Skeletal muscle cell (primary cell): ENCODE measurements at regions not wholly inside any gene's neighbourhood (a gene's known extent, or its start where the extent isn't known, plus 50 kb on each side); places are given as distances from the start of the nearest gene placed in this dataset.
"Not testable (repeated sequence)": the region's sequence is repeated elsewhere in the genome, so short reads cannot be mapped to it uniquely, and the experiment has no call there.

Experiments used
- DNase-seq: peaks from one replicate; pipeline ENCODE4 v3.0.0-alpha.2; 2010; ENCODE audit warnings: low read depth
- H3K4me3 ChIP-seq: 2 replicates; pipeline ENCODE4 v1.5.1; 2011; ENCODE audit warnings: low read depth, mild to moderate bottlenecking, control low read depth, low read length, moderate library complexity

DNA sequence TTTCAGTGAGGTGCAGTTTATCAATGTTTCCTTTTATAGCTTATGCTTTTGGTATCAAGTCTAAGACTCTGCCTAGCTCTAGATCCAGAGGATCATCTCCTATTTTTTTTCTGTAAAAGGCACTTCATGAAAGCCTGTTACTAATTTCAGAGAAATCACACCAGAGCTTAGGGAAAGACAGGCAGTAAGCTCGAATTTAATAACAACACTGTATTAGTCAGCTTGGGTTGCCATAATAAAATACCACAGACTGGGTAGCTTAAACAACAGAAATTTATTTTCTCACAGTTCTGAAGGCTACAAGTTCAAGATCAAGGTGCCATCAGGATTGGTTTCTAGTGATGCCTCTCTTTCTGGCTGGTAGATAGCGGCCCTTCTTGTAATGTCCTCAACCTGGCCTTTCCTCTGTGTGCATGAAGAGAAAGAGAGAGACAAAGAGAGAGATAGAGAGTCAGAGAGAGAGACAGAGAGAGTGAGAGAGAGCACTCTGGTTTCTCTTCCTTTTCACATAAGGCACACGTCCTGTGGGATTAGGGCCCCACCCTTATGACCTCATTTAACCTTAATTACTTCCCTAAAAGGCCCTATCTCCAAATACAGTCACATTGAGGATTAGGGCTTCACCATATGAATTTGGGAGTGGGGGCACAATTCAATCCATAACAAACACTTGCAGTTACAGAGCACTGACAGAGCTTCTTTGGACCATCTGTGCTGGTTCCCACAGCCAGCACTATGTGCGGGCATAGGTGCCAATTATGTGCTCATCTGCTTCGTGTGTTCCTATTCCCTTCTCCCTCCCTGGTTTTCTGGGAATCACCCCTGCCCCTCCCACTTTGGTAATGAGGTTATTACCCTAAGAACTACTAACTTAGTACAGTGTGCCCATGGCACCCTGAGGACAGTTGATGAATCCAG lies 114.8 kb upstream of the MED14 start:
- no peak for DNase-seq
- H3K4me3 ChIP-seq, result no peak overlapping the region

DNA sequence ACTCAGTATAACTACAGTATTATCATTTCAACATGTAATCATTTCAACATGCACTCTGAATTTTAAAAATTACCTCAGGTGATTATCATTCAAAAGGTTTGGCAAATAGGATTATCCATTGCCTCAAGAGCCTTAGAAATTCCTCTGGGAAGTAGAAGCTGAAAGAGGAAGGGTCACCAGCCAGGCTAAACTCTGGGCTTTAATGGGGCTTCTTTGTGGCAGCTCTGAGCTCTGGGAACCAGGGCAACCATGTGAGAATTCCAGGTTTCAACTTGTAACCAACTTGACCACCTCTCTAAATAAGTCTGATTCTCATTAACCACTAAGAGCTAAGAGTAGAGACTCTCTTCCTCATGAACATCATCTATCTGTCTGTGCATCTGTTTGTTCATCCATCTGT lies 117.2 kb upstream of the MED14 start:
- H3K4me3 ChIP-seq, result no peak overlapping the region
- no peak for DNase-seq

DNA sequence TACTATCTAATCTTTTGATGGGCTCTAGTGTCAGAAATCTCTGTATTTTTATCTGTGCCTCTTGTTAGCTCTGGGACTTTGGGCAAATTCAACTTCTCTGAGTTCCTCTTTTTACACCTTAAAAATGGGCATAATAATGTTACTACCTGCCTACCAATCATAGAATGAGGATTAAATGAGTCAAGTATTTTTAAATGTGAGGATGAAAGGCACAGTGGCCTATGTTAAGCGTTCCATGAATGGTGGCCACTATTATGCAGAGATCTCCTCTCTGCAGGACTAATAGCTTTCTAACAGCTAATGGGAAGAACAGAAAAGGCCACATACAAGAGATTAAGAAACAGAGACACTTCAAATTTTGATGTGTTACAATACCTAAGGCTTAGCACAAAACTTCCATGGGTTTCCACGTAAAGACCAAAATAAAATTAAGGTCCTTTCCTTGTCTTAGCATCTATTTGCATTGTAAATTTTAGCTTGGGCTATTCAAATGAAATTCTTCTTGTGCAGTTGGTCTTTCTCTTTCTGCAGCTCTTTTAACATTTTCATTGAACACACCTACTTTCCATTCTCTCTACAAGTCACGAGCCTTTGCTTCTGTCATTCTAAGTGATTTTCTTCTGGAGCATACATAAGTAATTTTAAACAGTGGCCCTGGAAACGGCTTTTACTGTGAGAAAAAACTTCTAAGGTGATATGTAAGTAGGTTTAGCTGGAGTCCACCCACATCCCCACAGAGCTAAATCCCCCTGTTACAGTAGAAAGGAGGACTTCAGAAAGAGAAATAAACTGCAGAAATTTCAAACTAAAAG lies 117.9 kb upstream of the MED14 start:
- H3K4me3 ChIP-seq, result no peak overlapping the region
- no peak for DNase-seq

DNA sequence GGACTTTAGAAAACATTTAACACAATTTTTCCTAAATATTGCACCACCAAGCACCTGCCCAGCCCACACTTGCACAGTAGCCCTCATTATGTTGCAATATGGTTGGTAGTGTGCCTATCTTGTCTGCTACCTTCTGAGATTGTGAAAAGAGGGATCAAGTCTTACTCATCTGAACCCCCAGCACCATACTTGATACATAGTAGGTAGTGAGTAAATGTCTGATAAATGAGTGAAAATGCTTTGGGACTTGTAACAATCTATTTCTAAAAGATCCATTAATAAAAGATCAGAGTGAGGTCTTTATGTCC lies 118.4 kb upstream of the MED14 start:
- DNase-seq, result no peak
- H3K4me3 ChIP-seq, result no peak overlapping the region

DNA sequence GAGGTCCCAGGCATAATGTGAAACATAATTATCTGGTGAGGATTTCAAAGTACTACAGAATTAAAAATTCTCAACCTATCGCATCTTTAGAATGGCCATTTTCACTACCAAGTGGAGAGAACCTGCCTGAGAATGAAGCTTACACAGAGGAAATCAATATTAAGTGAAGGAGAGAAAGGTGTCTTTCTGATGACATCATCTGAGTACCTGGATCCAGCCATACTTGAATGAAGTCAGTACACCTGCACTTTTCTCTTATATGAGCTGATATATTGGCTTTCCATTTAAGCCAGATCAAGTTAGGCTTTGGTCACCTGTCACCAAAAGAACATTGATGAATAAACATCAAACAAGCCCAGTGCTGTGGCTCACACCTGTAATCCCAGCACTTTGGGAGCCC lies 118.9 kb upstream of the MED14 start:
- no peak for DNase-seq
- H3K4me3 ChIP-seq, result no peak overlapping the region

DNA sequence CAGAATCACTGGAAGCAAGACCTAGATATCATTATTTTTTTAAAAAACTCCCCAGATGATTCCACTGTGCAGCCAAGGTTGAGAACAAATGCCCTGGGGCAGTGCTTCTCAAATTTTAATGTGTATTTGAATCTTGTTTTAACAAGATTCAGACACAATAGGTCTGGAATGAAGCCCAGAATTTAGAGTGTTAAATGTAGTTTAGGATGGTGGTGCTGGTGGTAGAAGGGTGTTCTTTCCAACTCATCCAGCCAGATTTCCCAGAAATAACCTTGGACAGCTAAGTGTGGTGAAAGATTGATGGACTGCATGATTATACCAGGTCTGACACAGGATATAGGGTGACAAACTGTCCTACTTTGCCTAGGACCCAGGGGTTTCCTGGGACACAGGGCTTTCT lies 120.1 kb upstream of the MED14 start:
- no peak overlapping the region for H3K4me3 ChIP-seq
- no peak for DNase-seq

DNA sequence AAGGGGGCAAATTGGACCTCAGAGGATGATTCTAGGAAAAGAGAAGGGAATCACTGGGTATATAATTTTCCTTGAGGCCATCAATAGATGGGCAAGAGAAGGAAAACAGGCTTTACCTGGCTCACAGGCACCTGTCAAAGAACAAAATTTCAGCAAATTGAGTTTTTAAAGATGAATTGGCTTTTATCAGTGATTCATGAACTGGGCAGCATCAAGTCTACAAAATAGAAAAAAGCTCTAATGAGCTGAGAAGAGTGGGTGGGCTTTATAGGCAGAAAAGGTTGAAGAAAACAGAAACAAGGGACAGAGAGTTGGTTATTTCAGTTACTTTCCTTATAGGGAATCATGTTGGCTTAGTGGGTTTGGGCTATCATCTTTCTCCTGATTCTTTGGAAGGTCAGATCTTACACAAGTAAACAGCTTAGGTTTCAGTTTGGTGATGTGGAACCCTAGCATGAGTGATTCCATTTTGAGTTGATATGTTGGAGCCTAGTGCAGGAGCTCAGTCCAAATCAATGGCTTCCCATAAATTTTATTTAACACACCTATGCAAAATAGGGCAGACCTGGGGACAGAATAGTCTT lies 120.7 kb upstream of the MED14 start:
- H3K4me3 ChIP-seq, result no peak overlapping the region
- DNase-seq, result no peak

DNA sequence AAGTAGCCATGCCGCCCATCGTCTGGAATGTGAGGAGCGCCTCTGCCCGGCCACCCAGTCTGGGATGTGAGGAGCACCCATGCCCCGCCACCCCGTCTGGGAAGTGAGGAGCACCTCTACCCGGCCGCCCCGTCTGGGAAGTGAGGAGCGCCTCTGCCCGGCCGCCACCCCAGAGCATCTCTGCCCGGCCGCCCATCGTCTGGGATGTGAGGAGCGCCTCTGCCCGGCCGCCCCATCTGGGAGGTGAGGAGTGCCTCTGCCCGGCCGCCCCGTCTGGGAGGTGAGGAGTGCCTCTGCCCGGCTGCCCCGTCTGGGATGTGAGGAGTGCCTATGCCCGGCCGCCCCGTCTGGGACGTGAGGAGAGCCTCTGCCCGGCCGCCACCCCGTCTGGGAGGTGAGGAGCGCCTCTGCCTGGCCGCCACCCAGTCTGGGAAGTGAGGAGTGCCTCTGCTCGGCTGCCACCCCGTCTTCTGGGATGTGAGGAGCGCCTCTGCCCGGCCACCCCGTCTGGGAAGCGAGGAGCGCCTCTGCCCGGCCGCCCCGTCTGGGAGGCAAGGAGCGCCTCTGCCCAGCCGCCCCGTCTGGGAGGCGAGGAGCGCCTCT lies 126.7 kb upstream of the MED14 start:
- DNase-seq, H3K4me3 ChIP-seq: not testable (repeated sequence)

DNA sequence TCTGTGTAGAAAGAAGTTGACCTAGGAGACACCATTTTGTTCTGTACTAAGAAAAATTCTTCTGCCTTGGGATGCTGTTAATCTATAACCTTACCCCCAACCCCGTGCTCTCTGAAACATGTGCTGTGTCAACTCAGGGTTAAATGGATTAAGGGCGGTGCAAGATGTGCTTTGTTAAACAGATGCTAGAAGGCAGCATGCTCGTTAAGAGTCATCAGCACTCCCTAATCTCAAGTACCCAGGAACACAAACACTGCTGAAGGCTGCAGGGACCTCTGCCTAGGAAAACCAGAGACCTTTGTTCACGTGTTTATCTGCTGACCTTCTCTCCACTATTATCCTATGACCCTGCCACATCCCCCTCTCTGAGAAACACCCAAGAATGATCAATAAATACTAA lies 127.9 kb upstream of the MED14 start:
- not testable (repeated sequence) for DNase-seq, H3K4me3 ChIP-seq

DNA sequence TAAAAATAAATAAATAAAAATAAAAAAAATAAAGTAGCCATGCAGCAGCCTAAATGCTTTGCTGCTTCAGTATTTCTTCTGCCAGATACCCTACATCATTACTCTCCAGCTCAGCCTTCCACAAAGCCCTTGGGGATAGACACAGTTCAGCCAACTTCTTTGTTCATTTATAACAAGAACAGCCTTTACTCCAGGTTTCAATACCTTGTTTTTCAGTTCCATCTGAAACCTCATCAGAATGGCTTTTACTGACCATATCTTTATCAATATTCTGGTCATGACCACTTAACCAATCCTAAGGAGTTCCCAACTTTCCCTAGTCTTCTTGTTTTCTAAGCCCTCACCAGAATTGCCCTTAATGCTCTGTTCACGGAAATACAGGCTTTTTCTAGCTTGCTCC lies 128.3 kb upstream of the MED14 start:
- no peak for DNase-seq
- no peak overlapping the region for H3K4me3 ChIP-seq

DNA sequence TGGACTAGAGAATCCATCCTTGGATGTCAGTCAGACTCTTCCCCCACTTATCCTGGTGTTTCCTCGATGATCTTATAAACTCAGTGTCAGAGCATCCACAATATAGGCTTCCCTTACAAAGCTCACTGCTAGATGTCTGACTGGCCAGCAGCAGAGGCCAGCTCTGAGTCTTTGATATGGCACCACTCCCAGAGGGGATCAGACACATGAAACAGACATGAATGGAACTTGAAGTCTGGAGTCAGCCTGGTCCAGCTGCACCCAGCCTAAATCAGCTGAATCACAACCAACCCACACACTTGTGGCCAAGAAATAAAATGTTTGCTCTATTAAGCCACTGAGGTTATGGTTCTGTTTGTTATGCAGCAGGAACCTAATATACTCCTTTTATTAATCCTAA lies 129.6 kb upstream of the MED14 start:
- H3K4me3 ChIP-seq, result no peak overlapping the region
- DNase-seq, result no peak

DNA sequence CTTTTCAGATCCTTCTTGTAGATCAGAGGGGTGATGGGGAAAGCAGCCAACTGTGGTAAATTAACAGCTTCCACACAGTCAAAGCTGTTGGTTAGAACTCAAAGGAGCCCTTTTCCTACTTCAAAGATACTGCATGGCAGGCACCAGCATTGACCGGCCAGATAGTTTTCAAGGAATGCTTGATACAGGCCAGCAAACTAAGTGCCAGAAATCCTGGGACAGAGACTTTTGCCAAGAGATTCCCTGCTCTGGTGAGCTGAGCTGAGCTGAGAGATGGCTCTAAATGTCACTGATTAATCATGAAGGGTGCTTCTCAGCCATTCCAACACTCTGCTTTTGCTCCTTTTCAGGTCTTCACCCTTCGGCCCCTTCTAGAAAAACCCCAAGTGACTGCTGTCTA lies 131.6 kb upstream of the MED14 start:
- DNase-seq, result no peak
- H3K4me3 ChIP-seq, result no peak overlapping the region

DNA sequence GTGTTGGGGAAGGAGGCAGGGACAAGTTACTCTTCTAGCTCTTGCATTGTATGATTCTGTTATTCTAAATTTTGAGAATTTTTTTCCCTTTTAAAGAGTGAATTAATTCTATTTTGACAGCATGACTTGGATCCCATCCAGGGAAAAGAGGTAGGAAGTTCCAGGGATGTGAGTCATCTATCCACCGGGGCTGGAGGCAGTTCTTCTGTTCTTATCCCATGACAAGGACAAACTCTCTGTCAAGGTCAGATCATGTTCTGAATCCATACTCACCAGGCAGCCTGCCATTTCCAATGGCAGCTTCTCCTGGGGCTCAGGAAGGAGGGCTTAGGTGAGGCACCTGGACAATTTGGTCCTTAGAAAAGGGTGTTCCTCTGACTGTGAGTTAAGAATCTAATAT lies 132.0 kb upstream of the MED14 start:
- DNase-seq, result no peak
- H3K4me3 ChIP-seq, result no peak overlapping the region

DNA sequence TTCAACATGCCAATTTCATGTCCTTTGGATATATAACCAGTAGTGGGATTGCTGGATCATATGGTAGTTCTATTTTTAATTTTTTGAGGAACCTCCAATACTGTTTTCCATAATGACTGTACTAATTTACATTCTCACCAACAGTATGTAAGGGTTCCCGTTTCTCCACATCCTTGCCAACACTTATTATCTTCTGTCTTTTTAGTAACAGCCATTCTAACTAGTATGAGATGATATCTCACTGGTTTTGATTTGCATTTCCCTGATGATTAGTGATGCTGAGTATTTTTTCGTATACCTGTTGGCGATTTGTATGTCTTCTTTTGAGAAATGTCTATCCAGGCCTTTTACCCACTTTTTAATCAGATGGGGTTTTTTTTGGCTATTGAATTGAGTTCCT lies 133.5 kb upstream of the MED14 start:
- no peak for DNase-seq
- H3K4me3 ChIP-seq, result no peak overlapping the region

DNA sequence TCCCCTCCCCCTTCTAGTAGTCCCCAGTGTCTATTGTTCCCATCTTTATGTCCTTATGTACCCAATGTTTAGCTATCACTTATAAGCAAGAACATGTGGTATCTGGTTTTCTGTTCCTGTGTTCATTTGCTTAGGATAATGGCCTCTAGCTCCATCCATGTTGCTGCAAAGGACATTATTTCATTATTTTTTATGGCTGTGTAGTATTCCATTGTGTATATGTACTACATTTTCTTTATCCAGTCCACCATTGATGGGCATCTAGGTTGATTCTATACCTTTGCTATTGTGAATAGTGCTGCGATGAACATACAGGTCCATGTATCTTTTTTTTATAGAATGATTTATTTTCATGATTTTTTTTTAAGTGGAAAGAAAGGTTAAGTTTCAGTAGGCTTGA lies 135.6 kb upstream of the MED14 start:
- not testable (repeated sequence) for DNase-seq, H3K4me3 ChIP-seq

DNA sequence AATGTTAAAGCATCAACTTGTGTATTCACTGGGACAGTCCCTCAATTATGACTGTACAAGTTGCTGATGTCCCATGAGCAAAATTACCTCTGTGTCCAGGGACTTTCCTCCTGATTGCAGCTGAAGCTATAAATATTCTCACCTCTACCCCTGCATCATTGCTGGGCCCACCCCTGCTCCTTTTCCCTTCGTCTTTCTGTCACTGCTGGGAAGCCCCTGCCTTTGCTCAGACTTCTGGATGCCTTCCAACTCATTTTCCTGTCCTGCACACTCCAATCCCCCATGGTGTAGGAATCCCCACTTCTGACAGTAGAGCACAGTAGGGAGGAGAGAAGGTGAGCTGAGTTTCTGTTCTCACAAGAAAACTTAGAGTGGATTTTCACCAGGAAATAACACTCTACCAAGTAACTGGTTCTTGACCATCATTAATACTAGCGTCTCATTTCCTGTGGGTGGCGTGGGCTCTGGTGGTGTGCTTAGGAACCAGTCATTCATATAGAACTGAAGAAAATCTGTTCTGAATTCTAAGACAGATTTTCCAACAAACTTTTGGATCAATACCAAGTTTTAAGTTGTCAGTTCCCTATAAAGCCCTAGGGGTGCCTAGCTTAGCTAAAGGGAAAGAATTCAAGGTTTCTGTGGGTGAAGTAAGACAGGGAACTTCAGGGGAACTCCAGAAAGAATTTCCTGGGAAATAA lies 136.2 kb upstream of the MED14 start:
- no peak for DNase-seq
- H3K4me3 ChIP-seq, result no peak overlapping the region

DNA sequence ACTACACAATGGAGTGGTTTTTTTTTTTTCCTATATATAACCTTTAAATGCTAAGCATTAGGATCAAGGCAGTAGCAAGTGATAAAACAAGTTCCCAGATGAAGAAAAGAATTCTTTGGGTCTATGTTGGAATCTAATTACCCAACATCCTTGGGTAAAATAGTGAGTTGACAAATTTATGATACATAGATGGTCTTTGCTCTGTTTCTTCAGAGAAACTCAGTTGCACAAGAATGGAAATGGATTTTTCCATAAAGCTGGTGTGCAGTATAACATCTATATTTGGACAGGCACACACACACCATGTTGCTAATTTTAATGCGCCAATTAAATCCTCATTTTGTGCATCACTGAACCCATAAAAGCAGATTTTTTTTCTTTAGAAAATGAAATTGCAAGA lies 137.0 kb upstream of the MED14 start:
- no peak overlapping the region for H3K4me3 ChIP-seq
- DNase-seq, result no peak

DNA sequence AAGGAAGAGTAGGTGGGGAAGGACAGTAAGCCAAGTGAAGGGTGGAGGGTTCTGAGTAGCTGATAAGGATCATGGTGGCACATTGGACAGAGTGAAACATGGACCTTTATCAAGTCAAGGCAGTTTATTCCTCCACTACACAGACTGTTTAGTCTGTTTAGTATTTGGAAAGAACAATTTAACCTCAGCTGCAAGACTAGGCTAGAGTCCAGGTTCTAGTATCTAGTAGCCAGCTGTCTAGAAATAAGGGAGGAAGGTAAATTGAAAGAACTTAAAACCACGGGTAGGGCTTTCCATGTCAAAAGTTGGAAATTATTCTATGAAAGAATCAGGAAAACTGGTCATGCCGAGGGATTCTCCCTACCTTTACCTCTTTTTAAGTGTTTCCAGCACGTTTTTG lies 140.1 kb upstream of the MED14 start:
- no peak overlapping the region for H3K4me3 ChIP-seq
- no peak for DNase-seq

DNA sequence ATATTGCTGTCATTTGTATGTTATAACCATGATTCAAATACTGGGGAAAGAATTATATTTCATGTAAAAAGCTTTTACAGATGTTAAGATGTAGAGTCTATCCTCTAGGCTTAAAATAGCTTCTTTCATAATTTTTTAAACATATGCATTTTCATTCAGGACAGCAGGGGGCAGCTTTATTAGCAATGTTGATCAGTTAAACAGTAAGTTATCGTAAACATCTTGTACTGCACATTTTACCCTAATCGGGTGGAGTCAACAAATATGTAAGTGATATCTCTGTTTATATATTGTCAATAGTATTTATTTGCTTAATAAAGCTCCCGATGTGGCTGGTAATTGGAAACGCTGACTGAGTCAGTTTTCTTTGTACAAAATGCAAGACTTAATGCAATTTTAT lies 142.5 kb upstream of the MED14 start:
- DNase-seq, result no peak

DNA sequence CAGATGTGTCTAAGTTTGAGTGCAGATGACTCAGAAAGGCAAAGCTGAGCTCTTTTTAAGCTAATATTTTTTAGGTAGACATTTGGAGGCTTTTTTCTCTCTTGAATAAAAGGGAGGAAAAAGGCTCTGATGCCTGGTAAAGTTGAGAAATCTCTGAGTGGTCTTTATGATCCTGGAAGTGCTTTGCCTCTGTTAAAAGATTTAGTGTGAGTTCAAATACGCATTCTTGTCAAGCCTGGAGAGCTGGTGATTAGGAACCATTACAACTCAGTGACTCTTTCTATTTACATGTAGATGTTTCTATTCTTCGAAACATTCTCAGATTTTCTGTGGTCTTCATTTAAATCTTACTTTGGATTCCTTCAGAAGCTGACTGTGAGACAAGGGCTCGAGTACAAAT lies 143.4 kb upstream of the MED14 start:
- H3K4me3 ChIP-seq, result no peak overlapping the region
- DNase-seq, result no peak

More for the DNA sequence above, 142.5 kb upstream of the MED14 start:
- H3K4me3 ChIP-seq, result no peak overlapping the region
